Glutamatergic neuron (in vitro differentiated cells): ENCODE measurements at regions not wholly inside any gene's neighbourhood (a gene's known extent, or its start where the extent isn't known, plus 50 kb on each side); places are given as distances from the start of the nearest gene placed in this dataset.

ENCODE experiments used
- DNase-seq: peaks from one replicate; pipeline ENCODE4 v3.0.0; 2022
- H3K27ac Mint-ChIP-seq: one replicate; pipeline ENCODE4 v1.8.0; 2020; ENCODE audit warnings: mild to moderate bottlenecking, mixed read lengths, inconsistent platforms; ENCODE audit not compliant: unreplicated experiment
- H3K27me3 Mint-ChIP-seq: one replicate; pipeline ENCODE4 v1.8.0; 2020; ENCODE audit warnings: mild to moderate bottlenecking, moderate library complexity, mixed read lengths, inconsistent platforms; ENCODE audit not compliant: unreplicated experiment
- H3K36me3 Mint-ChIP-seq: one replicate; pipeline ENCODE4 v1.8.0; 2020; ENCODE audit warnings: mild to moderate bottlenecking, mixed read lengths, inconsistent platforms; ENCODE audit not compliant: unreplicated experiment
- H3K4me1 Mint-ChIP-seq: one replicate; pipeline ENCODE4 v1.8.0; 2020; ENCODE audit warnings: mild to moderate bottlenecking, low read depth, mixed read lengths, inconsistent platforms; ENCODE audit not compliant: unreplicated experiment
- H3K4me3 Mint-ChIP-seq: one replicate; pipeline ENCODE4 v1.8.0; 2020; ENCODE audit warnings: mild to moderate bottlenecking, mixed read lengths, inconsistent platforms; ENCODE audit not compliant: unreplicated experiment
- H3K9me3 Mint-ChIP-seq: one replicate; pipeline ENCODE4 v1.8.0; 2020; ENCODE audit warnings: mild to moderate bottlenecking, moderate library complexity, mixed read lengths, inconsistent platforms; ENCODE audit not compliant: unreplicated experiment
- TF ChIP-seq, protein P1 (sequence below): fragments of 200-600 bp; sonication (generic); IDR thresholded peaks from one replicate; pipeline ENCODE4 v1.5.0; 2021; ENCODE audit not compliant: partially characterized antibody, unreplicated experiment

GRCh38 chr10:28118985-28119628 is 120.2 kb upstream of the ODAD2 start:
- H3K4me1 Mint-ChIP-seq: no peaks in the 10 kb centered on the region
- no peak overlapping the region for H3K4me3 Mint-ChIP-seq
- H3K27me3 Mint-ChIP-seq: no peaks in the 10 kb centered on the region
- TF ChIP-seq, protein P1, sequence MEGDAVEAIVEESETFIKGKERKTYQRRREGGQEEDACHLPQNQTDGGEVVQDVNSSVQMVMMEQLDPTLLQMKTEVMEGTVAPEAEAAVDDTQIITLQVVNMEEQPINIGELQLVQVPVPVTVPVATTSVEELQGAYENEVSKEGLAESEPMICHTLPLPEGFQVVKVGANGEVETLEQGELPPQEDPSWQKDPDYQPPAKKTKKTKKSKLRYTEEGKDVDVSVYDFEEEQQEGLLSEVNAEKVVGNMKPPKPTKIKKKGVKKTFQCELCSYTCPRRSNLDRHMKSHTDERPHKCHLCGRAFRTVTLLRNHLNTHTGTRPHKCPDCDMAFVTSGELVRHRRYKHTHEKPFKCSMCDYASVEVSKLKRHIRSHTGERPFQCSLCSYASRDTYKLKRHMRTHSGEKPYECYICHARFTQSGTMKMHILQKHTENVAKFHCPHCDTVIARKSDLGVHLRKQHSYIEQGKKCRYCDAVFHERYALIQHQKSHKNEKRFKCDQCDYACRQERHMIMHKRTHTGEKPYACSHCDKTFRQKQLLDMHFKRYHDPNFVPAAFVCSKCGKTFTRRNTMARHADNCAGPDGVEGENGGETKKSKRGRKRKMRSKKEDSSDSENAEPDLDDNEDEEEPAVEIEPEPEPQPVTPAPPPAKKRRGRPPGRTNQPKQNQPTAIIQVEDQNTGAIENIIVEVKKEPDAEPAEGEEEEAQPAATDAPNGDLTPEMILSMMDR: no peak
- H3K9me3 Mint-ChIP-seq: peaks cover 3% of the 10 kb centered on the region
- H3K36me3 Mint-ChIP-seq: no peaks in the 10 kb centered on the region
- DNase-seq: no peak
- no peak overlapping the region for H3K27ac Mint-ChIP-seq

DNA sequence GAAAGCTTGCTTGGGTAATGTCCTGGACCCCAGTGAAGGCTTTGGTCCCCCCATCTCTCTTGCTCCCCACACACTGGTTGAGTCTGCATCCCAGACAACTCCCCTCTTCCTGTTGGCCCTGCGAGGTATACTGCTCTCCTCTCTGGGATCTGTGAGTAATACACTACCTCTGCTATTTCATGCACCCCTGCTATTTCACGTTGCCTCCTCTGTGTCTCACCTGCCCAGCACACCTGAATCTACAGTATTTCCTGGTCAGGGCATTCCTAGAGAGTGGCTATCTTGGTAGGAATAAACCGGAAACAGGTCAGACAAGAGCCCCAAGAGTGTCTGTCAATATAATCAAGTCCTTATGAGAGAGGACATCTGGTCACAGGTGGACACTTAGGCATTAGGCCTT is 114.3 kb upstream of the ODAD2 start:
- no peak for DNase-seq
- Mint-ChIP-seq H3K4me1 (no peaks in the 10 kb centered on the region), H3K27ac (no peak overlapping the region), H3K4me3 (no peak overlapping the region), H3K27me3 (no peaks in the 10 kb centered on the region), H3K9me3 (peaks cover 2% of the 10 kb centered on the region), H3K36me3 (no peaks in the 10 kb centered on the region)
- TF ChIP-seq, protein P1: no peak

GRCh38 chr10:28111712-28112111 is 112.8 kb upstream of the ODAD2 start:
- no peaks in the 10 kb centered on the region for H3K9me3 Mint-ChIP-seq
- H3K4me3 Mint-ChIP-seq: no peak overlapping the region
- DNase-seq: no peak
- no peaks in the 10 kb centered on the region for H3K27me3 Mint-ChIP-seq
- TF ChIP-seq, protein P1: no peak
- H3K27ac Mint-ChIP-seq: no peak overlapping the region
- no peaks in the 10 kb centered on the region for H3K4me1 Mint-ChIP-seq
- no peaks in the 10 kb centered on the region for H3K36me3 Mint-ChIP-seq

- Mint-ChIP-seq H3K27me3 (no peaks in the 10 kb centered on the region), H3K9me3 (no peaks in the 10 kb centered on the region), H3K4me3 (no peak overlapping the region)
Observed at GRCh38 chr10:28105561-28105960, 106.7 kb upstream of the ODAD2 start.

GRCh38 chr10:28097633-28098032 is 98.8 kb upstream of the ODAD2 start:
- TF ChIP-seq, protein P1: peak; percentile 45
- H3K9me3 Mint-ChIP-seq: no peaks in the 10 kb centered on the region
- no peak overlapping the region for H3K27ac Mint-ChIP-seq
- no peaks in the 10 kb centered on the region for H3K27me3 Mint-ChIP-seq
- H3K36me3 Mint-ChIP-seq: no peaks in the 10 kb centered on the region
- H3K4me1 Mint-ChIP-seq: peaks cover 1% of the 10 kb centered on the region
- no peak overlapping the region for H3K4me3 Mint-ChIP-seq
- no peak for DNase-seq

More at GRCh38 chr10:28105561-28105960, 106.7 kb upstream of the ODAD2 start:
- no peak for DNase-seq
- H3K27ac Mint-ChIP-seq: no peak overlapping the region
- TF ChIP-seq, protein P1: no peak
- H3K36me3 Mint-ChIP-seq: peaks cover 5% of the 10 kb centered on the region
- no peaks in the 10 kb centered on the region for H3K4me1 Mint-ChIP-seq
